Mesendoderm (in vitro differentiated cells): ENCODE measurements at regions not wholly inside any gene's neighbourhood (a gene's known extent, or its start where the extent isn't known, plus 50 kb on each side); places are given as distances from the start of the nearest gene placed in this dataset.

Experiments used
- DNase-seq: peaks from one replicate; pipeline ENCODE4 v3.0.0; 2013
- H2AK5ac ChIP-seq: 2 replicates; pipeline ENCODE4 v1.6.1; 2013; ENCODE audit warnings: low read length, inconsistent platforms
- H2BK120ac ChIP-seq: 2 replicates; pipeline ENCODE4 v1.6.1; 2013; ENCODE audit warnings: low read depth, mild to moderate bottlenecking, low read length, moderate library complexity, mixed read lengths
- H2BK15ac ChIP-seq: replicated peaks from 2 replicates; pipeline ENCODE4 v1.6.1; 2013; ENCODE audit warnings: low read depth, mild to moderate bottlenecking, moderate library complexity
- H2BK5ac ChIP-seq: 2 replicates; pipeline ENCODE4 v1.6.1; 2013; ENCODE audit warnings: low read length, inconsistent platforms
- H3K18ac ChIP-seq: 2 replicates; pipeline ENCODE4 v1.6.1; 2013; ENCODE audit warnings: mild to moderate bottlenecking, low read length, mixed read lengths
- H3K23ac ChIP-seq: one replicate; pipeline ENCODE4 v1.6.1; 2013; ENCODE audit warnings: low read length
- H3K27ac ChIP-seq: 2 replicates; pipeline ENCODE4 v1.5.1; 2013; ENCODE audit warnings: low read depth, mild to moderate bottlenecking, inconsistent platforms, low read length, moderate library complexity
- H3K27me3 ChIP-seq: 2 replicates; pipeline ENCODE4 v1.6.1; 2013; ENCODE audit warnings: low read length, control low read depth, mild to moderate bottlenecking, inconsistent platforms; ENCODE audit not compliant: insufficient read depth, poor library complexity
- H3K36me3 ChIP-seq: 2 replicates; pipeline ENCODE4 v1.6.1; 2013; ENCODE audit warnings: low read length, inconsistent platforms; ENCODE audit not compliant: control insufficient read depth, insufficient read depth
- H3K4ac ChIP-seq: one replicate; pipeline ENCODE4 v1.6.1; 2013; ENCODE audit warnings: low read depth, mild to moderate bottlenecking, low read length, moderate library complexity
- H3K4me1 ChIP-seq: 2 replicates; pipeline ENCODE4 v1.6.1; 2013; ENCODE audit warnings: low read depth, low read length, inconsistent platforms; ENCODE audit not compliant: control insufficient read depth
- H3K4me2 ChIP-seq: 2 replicates; pipeline ENCODE4 v1.6.1; 2013; ENCODE audit warnings: low read length
- H3K4me3 ChIP-seq: 2 replicates; pipeline ENCODE4 v1.5.1; 2013; ENCODE audit warnings: mild to moderate bottlenecking, low read length
- H3K56ac ChIP-seq: one replicate; pipeline ENCODE4 v1.6.1; 2013; ENCODE audit warnings: low read length
- H3K79me1 ChIP-seq: 2 replicates; pipeline ENCODE4 v1.6.1; 2013; ENCODE audit warnings: low read length, inconsistent platforms
- H3K79me2 ChIP-seq: 2 replicates; pipeline ENCODE4 v1.6.1; 2013; ENCODE audit warnings: mild to moderate bottlenecking, low read length; ENCODE audit not compliant: control insufficient read depth, insufficient read depth
- H3K9ac ChIP-seq: 2 replicates; pipeline ENCODE4 v1.6.1; 2013; ENCODE audit warnings: low read length, inconsistent platforms
- H4K5ac ChIP-seq: one replicate; pipeline ENCODE4 v1.6.1; 2013; ENCODE audit warnings: low read length
- H4K8ac ChIP-seq: one replicate; pipeline ENCODE4 v1.6.1; 2013; ENCODE audit warnings: low read depth, mild to moderate bottlenecking, control low read depth, low read length, moderate library complexity
- WGBS: extraction: QIAGEN DNeasy Blood & Tissue Kit; methylation state at CpG from one replicate; pipeline ENCODE4 v1.1.7; 2013; ENCODE audit warnings: low lambda C conversion rate, missing lambda C conversion rate; ENCODE audit not compliant: insufficient coverage; ENCODE audit errors: extremely low coverage; 5-methylcytosine and 5-hydroxymethylcytosine counted together

GRCh38 chr9:10818206-10818605 lies 205.4 kb upstream of the PTPRD start:
- no peaks in the 10 kb centered on the region for H3K79me1 ChIP-seq
- H3K9ac ChIP-seq: no peak overlapping the region
- no peak overlapping the region for H4K5ac ChIP-seq
- H3K27me3 ChIP-seq: no peaks in the 10 kb centered on the region
- H3K4ac ChIP-seq: no peak overlapping the region
- H3K36me3 ChIP-seq: no peaks in the 10 kb centered on the region
- H3K4me3 ChIP-seq: no peak overlapping the region
- no peaks in the 10 kb centered on the region for H3K4me1 ChIP-seq
- no peak overlapping the region for H2BK15ac ChIP-seq
- no peak overlapping the region for H4K8ac ChIP-seq
- H2BK5ac ChIP-seq: no peak overlapping the region
- H3K79me2 ChIP-seq: no peaks in the 10 kb centered on the region
- DNase-seq: no peak
- H3K18ac ChIP-seq: no peak overlapping the region
- H3K56ac ChIP-seq: no peak overlapping the region
- H3K23ac ChIP-seq: no peak overlapping the region
- no peak overlapping the region for H2AK5ac ChIP-seq
- no CpG with 5 or more reads among the region's 1 CpG for WGBS
- H3K4me2 ChIP-seq: no peak overlapping the region
- H2BK120ac ChIP-seq: no peak overlapping the region
- H3K27ac ChIP-seq: no peak overlapping the region

GRCh38 chr9:10835791-10836463 lies 223.1 kb upstream of the PTPRD start:
- H3K4me2 ChIP-seq: no peak overlapping the region
- WGBS: no CpG with 5 or more reads among the region's 22 CpGs
- H3K4me3 ChIP-seq: no peak overlapping the region
- no peak overlapping the region for H3K56ac ChIP-seq
- no peak for DNase-seq
- no peaks in the 10 kb centered on the region for H3K4me1 ChIP-seq
- H2BK15ac ChIP-seq: no peak overlapping the region
- no peak overlapping the region for H3K18ac ChIP-seq
- no peak overlapping the region for H3K4ac ChIP-seq
- H3K79me1 ChIP-seq: no peaks in the 10 kb centered on the region
- no peak overlapping the region for H3K23ac ChIP-seq
- H4K5ac ChIP-seq: no peak overlapping the region
- no peak overlapping the region for H2BK120ac ChIP-seq
- H3K27ac ChIP-seq: no peak overlapping the region
- no peak overlapping the region for H2BK5ac ChIP-seq
- H2AK5ac ChIP-seq: no peak overlapping the region
- H3K79me2 ChIP-seq: no peaks in the 10 kb centered on the region
- no peak overlapping the region for H3K9ac ChIP-seq
- no peaks in the 10 kb centered on the region for H3K36me3 ChIP-seq
- no peaks in the 10 kb centered on the region for H3K27me3 ChIP-seq
- H4K8ac ChIP-seq: no peak overlapping the region

DNA sequence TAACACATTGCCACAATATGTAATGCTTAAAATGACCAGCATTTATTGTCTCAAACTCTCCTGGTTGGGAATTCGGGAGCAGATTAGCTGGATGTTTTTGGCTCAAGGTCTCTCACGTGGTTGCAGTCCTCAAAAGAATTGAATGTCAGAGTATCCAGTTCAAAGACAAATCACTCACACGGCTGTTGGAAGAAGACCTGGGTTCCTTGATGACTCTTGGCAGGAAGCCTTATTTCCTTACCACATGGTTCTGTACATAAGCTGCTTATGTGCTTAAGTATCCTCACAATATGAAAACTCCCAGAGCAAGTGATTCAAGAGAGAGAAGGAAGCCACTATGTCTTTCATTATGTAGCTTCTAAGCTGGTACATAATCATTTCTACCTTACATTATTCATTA lies 230.3 kb upstream of the PTPRD start:
- Histone ChIP-seq H3K4me1 (no peaks in the 10 kb centered on the region), H3K27me3 (no peaks in the 10 kb centered on the region), H3K9ac (no peak overlapping the region), H3K23ac (no peak overlapping the region), H3K79me2 (no peaks in the 10 kb centered on the region), H2BK120ac (no peak overlapping the region), H3K4ac (no peak overlapping the region), H3K79me1 (no peaks in the 10 kb centered on the region), H2BK5ac (no peak overlapping the region), H3K4me2 (no peak overlapping the region), H3K27ac (no peak overlapping the region), H2BK15ac (no peak overlapping the region), H3K56ac (no peak overlapping the region), H4K5ac (no peak overlapping the region), H3K18ac (no peak overlapping the region), H2AK5ac (no peak overlapping the region), H4K8ac (no peak overlapping the region), H3K36me3 (no peaks in the 10 kb centered on the region), H3K4me3 (no peak overlapping the region)
- no CpG with 5 or more reads among the region's 3 CpGs for WGBS
- no peak for DNase-seq

GRCh38 chr9:10855847-10856246 lies 243.0 kb upstream of the PTPRD start:
- Histone ChIP-seq H3K27ac (no peak overlapping the region), H2BK5ac (no peak overlapping the region), H3K36me3 (no peaks in the 10 kb centered on the region), H2BK15ac (no peak overlapping the region), H3K4me1 (no peaks in the 10 kb centered on the region), H3K4ac (no peak overlapping the region), H4K5ac (no peak overlapping the region), H3K79me1 (no peaks in the 10 kb centered on the region), H4K8ac (no peak overlapping the region), H3K4me3 (no peak overlapping the region), H3K18ac (no peak overlapping the region), H3K9ac (no peak overlapping the region), H3K4me2 (no peak overlapping the region), H3K23ac (no peak overlapping the region), H2BK120ac (no peak overlapping the region), H3K56ac (no peak overlapping the region), H3K79me2 (no peaks in the 10 kb centered on the region), H2AK5ac (no peak overlapping the region), H3K27me3 (no peaks in the 10 kb centered on the region)
- no CpG with 5 or more reads among the region's 1 CpG for WGBS
- DNase-seq: peak; percentile 52

DNA sequence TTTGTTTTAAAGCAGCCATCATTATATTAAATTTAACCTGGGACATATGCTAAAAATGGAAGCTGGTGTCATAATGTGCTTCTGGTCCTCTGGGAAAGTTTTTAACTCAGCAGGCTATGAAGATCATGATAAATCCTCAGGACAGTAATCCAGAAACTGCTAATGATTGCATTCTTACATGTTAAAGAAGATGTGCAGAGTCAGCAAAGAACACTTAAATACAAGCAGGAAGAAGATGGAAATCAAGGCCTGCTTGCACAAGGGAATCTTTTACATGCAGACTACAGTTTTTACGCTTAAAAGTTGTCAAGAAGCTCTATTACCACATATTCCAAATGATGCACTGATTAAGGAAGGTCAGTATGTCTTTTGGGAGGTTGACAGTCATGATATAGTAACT lies 246.0 kb upstream of the PTPRD start:
- H3K18ac ChIP-seq: no peak overlapping the region
- no peaks in the 10 kb centered on the region for H3K27me3 ChIP-seq
- no peak for DNase-seq
- H2BK15ac ChIP-seq: no peak overlapping the region
- H3K27ac ChIP-seq: no peak overlapping the region
- no peak overlapping the region for H3K4me2 ChIP-seq
- H3K79me2 ChIP-seq: no peaks in the 10 kb centered on the region
- H3K36me3 ChIP-seq: no peaks in the 10 kb centered on the region
- H4K5ac ChIP-seq: no peak overlapping the region
- H3K9ac ChIP-seq: no peak overlapping the region
- no peaks in the 10 kb centered on the region for H3K4me1 ChIP-seq
- no peak overlapping the region for H2AK5ac ChIP-seq
- no peak overlapping the region for H3K23ac ChIP-seq
- H2BK120ac ChIP-seq: no peak overlapping the region
- no peak overlapping the region for H2BK5ac ChIP-seq
- H3K4ac ChIP-seq: no peak overlapping the region
- no peak overlapping the region for H3K4me3 ChIP-seq
- no peak overlapping the region for H3K56ac ChIP-seq
- H3K79me1 ChIP-seq: no peaks in the 10 kb centered on the region
- WGBS: no CpG with 5 or more reads among the region's 1 CpG
- no peak overlapping the region for H4K8ac ChIP-seq

GRCh38 chr9:10863476-10863875 lies 250.7 kb upstream of the PTPRD start:
- no peaks in the 10 kb centered on the region for H3K4me1 ChIP-seq
- no peaks in the 10 kb centered on the region for H3K79me1 ChIP-seq
- H3K4me3 ChIP-seq: no peak overlapping the region
- no peaks in the 10 kb centered on the region for H3K36me3 ChIP-seq
- no peak overlapping the region for H2BK15ac ChIP-seq
- H4K8ac ChIP-seq: no peak overlapping the region
- H3K79me2 ChIP-seq: no peaks in the 10 kb centered on the region
- no peak overlapping the region for H4K5ac ChIP-seq
- H3K56ac ChIP-seq: no peak overlapping the region
- no peak overlapping the region for H2AK5ac ChIP-seq
- no peak overlapping the region for H3K4me2 ChIP-seq
- no peak overlapping the region for H3K4ac ChIP-seq
- H3K23ac ChIP-seq: no peak overlapping the region
- H2BK5ac ChIP-seq: no peak overlapping the region
- no peak overlapping the region for H2BK120ac ChIP-seq
- no peak for DNase-seq
- no CpG with 5 or more reads among the region's 2 CpGs for WGBS
- H3K9ac ChIP-seq: no peak overlapping the region
- H3K27ac ChIP-seq: no peak overlapping the region
- H3K27me3 ChIP-seq: no peaks in the 10 kb centered on the region
- H3K18ac ChIP-seq: no peak overlapping the region
